GM10248 (cell line): ENCODE measurements at regions not wholly inside any gene's neighbourhood (a gene's known extent, or its start where the extent isn't known, plus 50 kb on each side); places are given as distances from the start of the nearest gene placed in this dataset.
A peak's percentile ranks its signal among the peaks of the same experiment; 100 is the strongest.
"Not testable (repeated sequence)": the region's sequence is repeated elsewhere in the genome, so short reads cannot be mapped to it uniquely, and the experiment has no call there.

Experiments used
- CTCF ChIA-PET: fragments of 300-600 bp; sonication (Branson Sonifier 250); formaldehyde crosslinking; extraction: SDS; loops from one replicate; lab custom pipeline; 2021; ENCODE audit warnings: antibody characterized with exemption; lab: Yijun Ruan, JAX
- POLR2A ChIA-PET: fragments of 350-650 bp; sonication (Branson Sonifier 250); formaldehyde crosslinking; extraction: SDS; loops from one replicate; lab custom pipeline; 2020; ENCODE audit warnings: antibody characterized with exemption; lab: Yijun Ruan, JAX
- DNase-seq: peaks from one replicate; pipeline ENCODE4 v3.0.0; 2012; ENCODE audit errors: extremely low spot score
- CTCF ChIP-seq: IDR thresholded peaks from 2 replicates; pipeline ENCODE4 v1.5.1; 2012; ENCODE audit warnings: mild to moderate bottlenecking, low read depth; ENCODE audit errors: extremely low read depth, missing control alignments, control extremely low read depth

- ChIA-PET CTCF (no interaction called here), POLR2A (no interaction called here)
- peak; percentile 18 for DNase-seq
- no peak for TF ChIP-seq CTCF
These were observed 409.0 kb downstream of the BCOR start for GRCh38 chrX:39688576-39689375.

- ChIA-PET CTCF (no interaction called here), POLR2A (no interaction called here)
- no peak for DNase-seq
- TF ChIP-seq CTCF, result no peak
These were observed 408.2 kb downstream of the BCOR start for GRCh38 chrX:39689376-39690104.

- ChIA-PET POLR2A (no interaction called here), CTCF (no interaction called here)
- no peak for TF ChIP-seq CTCF
- DNase-seq, result no peak
These were observed 407.0 kb downstream of the BCOR start for GRCh38 chrX:39690541-39691415.

- POLR2A ChIA-PET, result no interaction called here
- no peak for TF ChIP-seq CTCF
- CTCF ChIA-PET, result no interaction called here
- no peak for DNase-seq
These were observed 406.0 kb downstream of the BCOR start for GRCh38 chrX:39691724-39692123.

GRCh38 chrX:39692796-39693195, 405.0 kb downstream of the BCOR start:
- TF ChIP-seq CTCF, result no peak
- ChIA-PET POLR2A (no interaction called here), CTCF (no interaction called here)
- DNase-seq, result no peak

GRCh38 chrX:39693298-39693697, 404.5 kb downstream of the BCOR start:
- no peak for TF ChIP-seq CTCF
- DNase-seq, result no peak
- POLR2A ChIA-PET, result no interaction called here
- CTCF ChIA-PET, result no interaction called here

- CTCF ChIA-PET, POLR2A ChIA-PET, DNase-seq: not testable (repeated sequence)
These were observed 395.1 kb downstream of the BCOR start for GRCh38 chrX:39702636-39703035.
